Caco-2 (cell line): ENCODE measurements at regions not wholly inside any gene's neighbourhood (a gene's known extent, or its start where the extent isn't known, plus 50 kb on each side); places are given as distances from the start of the nearest gene placed in this dataset.

ENCODE experiments used
- BruUV-seq: library from RNA; stranded (reverse); fragments of 400-500 nt; replicated peaks from 2 replicates; lab custom pipeline; 2021; lab: Mats Ljungman, UMichigan
- CTCF ChIA-PET: fragments of 300-600 bp; sonication (Branson Sonifier 250); formaldehyde crosslinking; loops from one replicate; lab custom pipeline; 2022; ENCODE audit warnings: antibody characterized with exemption; lab: Charles Lee
- POLR2A ChIA-PET: fragments of 300-600 bp; sonication (Branson Sonifier 250); formaldehyde crosslinking; loops from one replicate; lab custom pipeline; 2022; ENCODE audit warnings: antibody characterized with exemption; lab: Charles Lee
- DNase-seq, 2 experiments: peaks; one replicate each; pipeline versions ENCODE4 v3.0.0 to v3.0.0-alpha.2; 2020 to 2022
- H3K27me3 ChIP-seq: replicated peaks from 2 replicates; pipeline ENCODE4 v1.6.0; 2011; ENCODE audit warnings: low read length; ENCODE audit not compliant: control insufficient read depth, insufficient read depth
- H3K36me3 ChIP-seq: 2 replicates; pipeline ENCODE4 v1.5.1; 2011; ENCODE audit warnings: low read length; ENCODE audit not compliant: control insufficient read depth, insufficient read depth
- H3K4me1 ChIP-seq: fragments of 250-450 bp; sonication (Bioruptor Pico); 2 replicates; pipeline ENCODE4 v1.5.1; 2020; ENCODE audit warnings: mild to moderate bottlenecking
- H3K4me3 ChIP-seq: 2 replicates; pipeline ENCODE4 v1.5.1; 2011; ENCODE audit warnings: low read depth, mild to moderate bottlenecking, control low read depth, low read length
- H3K9me3 ChIP-seq: fragments of 250-450 bp; sonication (Bioruptor Pico); 2 replicates; pipeline ENCODE4 v1.5.1; 2020; ENCODE audit warnings: mild to moderate bottlenecking, moderate library complexity
- H3K27ac Mint-ChIP-seq: one replicate; pipeline ENCODE4 v1.8.0; 2022; ENCODE audit warnings: mixed read lengths; ENCODE audit not compliant: unreplicated experiment
- H3K27me3 Mint-ChIP-seq: one replicate; pipeline ENCODE4 v1.8.0; 2022; ENCODE audit warnings: mixed read lengths; ENCODE audit not compliant: insufficient read depth, unreplicated experiment
- H3K36me3 Mint-ChIP-seq: one replicate; pipeline ENCODE4 v1.8.0; 2022; ENCODE audit warnings: mild to moderate bottlenecking, mixed read lengths; ENCODE audit not compliant: insufficient read depth, unreplicated experiment
- H3K4me1 Mint-ChIP-seq: one replicate; pipeline ENCODE4 v1.8.0; 2022; ENCODE audit warnings: low read depth, mixed read lengths; ENCODE audit not compliant: unreplicated experiment
- H3K4me3 Mint-ChIP-seq: one replicate; pipeline ENCODE4 v1.8.0; 2022; ENCODE audit warnings: mild to moderate bottlenecking, moderate library complexity, mixed read lengths; ENCODE audit not compliant: unreplicated experiment
- H3K9me3 Mint-ChIP-seq: one replicate; pipeline ENCODE4 v1.8.0; 2022; ENCODE audit warnings: mixed read lengths; ENCODE audit not compliant: unreplicated experiment
- CTCF ChIP-seq, 2 experiments: fragments of 200-600 bp in 1 of 2; IDR thresholded peaks; 1 replicate in 1 of 2; 2 replicates in 1 of 2; pipeline versions ENCODE4 v1.5.1 to v1.8.0; 2011 to 2022; ENCODE audit warnings: antibody characterized with exemption in 1 of 2, control low read depth in 1 of 2, inconsistent platforms in 1 of 2, low read depth in 1 of 2, low read length in 1 of 2, mild to moderate bottlenecking in 1 of 2, moderate library complexity in 1 of 2; ENCODE audit not compliant: insufficient read depth in 1 of 2, severe bottlenecking in 1 of 2, unreplicated experiment in 1 of 2
- intact Hi-C: fragments of 100-400 bp; cut with micrococcal nuclease; formaldehyde crosslinking; loops from one replicate; pipeline ENCODE4 v1.10.0; 2022; ENCODE audit not compliant: unreplicated experiment

DNA sequence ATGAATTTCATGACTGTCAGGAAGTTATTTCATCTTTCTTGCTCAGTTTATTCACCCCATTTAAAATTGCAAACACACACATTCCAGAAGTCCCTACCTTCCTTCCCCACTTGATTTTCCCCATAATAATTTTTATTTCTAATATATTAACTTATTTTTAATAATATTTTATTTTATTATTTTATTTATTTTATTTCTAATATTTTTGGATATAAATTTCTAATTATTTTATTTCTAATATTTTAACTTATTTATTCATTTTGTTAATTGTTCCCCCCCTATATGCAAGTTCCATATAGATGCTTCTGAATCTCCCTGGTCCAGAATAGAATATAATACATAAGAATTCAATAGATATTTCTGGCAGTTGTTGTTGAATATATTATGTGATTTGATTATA, 293.7 kb upstream of the CPEB2 start:
- H3K4me1 Mint-ChIP-seq: no peaks in the 10 kb centered on the region
- Histone ChIP-seq H3K4me1 (no peaks in the 10 kb centered on the region), H3K9me3 (no peaks in the 10 kb centered on the region), H3K36me3 (no peaks in the 10 kb centered on the region), H3K4me3 (no peak overlapping the region), H3K27me3 (no peaks in the 10 kb centered on the region)
- H3K27ac Mint-ChIP-seq: no peak overlapping the region
- ChIA-PET CTCF (no interaction called here), POLR2A (no interaction called here)
- BruUV-seq: no TSS peak
- H3K27me3 Mint-ChIP-seq: no peaks in the 10 kb centered on the region
- no peak overlapping the region for H3K4me3 Mint-ChIP-seq
- intact Hi-C loops: no loop called here
- no peaks in the 10 kb centered on the region for H3K9me3 Mint-ChIP-seq
- DNase-seq: no peak
- H3K36me3 Mint-ChIP-seq: no peaks in the 10 kb centered on the region
- no peak for TF ChIP-seq CTCF (IDR thresholded peaks at IDR 0.05; ENCODE audit: insufficient read depth in 1 of 2, low read depth in 1 of 2, low read length in 1 of 2, severe bottlenecking in 1 of 2, unreplicated experiment in 1 of 2)

DNA sequence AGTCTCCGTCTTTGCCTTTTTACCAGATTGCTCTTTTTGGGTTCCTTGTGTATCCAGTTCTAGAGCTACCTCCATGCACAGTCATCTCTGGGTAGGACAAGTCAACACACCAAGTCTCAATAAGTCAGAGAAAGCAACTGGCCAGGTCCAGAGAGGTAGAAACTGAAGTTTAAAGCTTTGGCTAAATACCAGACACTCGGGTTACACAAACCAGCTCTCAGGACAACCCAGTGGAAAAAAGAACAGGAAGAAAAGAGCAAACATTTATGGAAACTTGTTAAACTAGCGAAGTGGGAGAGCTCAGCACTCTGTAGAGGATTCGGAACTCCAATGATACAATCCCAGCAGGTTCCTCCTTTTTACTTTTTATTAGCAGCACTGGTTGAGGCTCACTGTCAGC, 291.0 kb upstream of the CPEB2 start:
- Histone ChIP-seq H3K9me3 (no peaks in the 10 kb centered on the region), H3K4me1 (no peaks in the 10 kb centered on the region), H3K27me3 (no peaks in the 10 kb centered on the region), H3K4me3 (no peak overlapping the region), H3K36me3 (no peaks in the 10 kb centered on the region)
- H3K27ac Mint-ChIP-seq: no peak overlapping the region
- TF ChIP-seq CTCF (IDR thresholded peaks at IDR 0.05; ENCODE audit: insufficient read depth in 1 of 2, low read depth in 1 of 2, low read length in 1 of 2, severe bottlenecking in 1 of 2, unreplicated experiment in 1 of 2): no peak
- no TSS peak for BruUV-seq
- intact Hi-C loops: no loop called here
- no peak for DNase-seq
- ChIA-PET POLR2A (no interaction called here), CTCF (no interaction called here)
- H3K36me3 Mint-ChIP-seq: no peaks in the 10 kb centered on the region
- H3K9me3 Mint-ChIP-seq: no peaks in the 10 kb centered on the region
- no peak overlapping the region for H3K4me3 Mint-ChIP-seq
- no peaks in the 10 kb centered on the region for H3K4me1 Mint-ChIP-seq
- H3K27me3 Mint-ChIP-seq: no peaks in the 10 kb centered on the region

- CTCF ChIA-PET: no interaction called here
- Mint-ChIP-seq H3K27ac (no peak overlapping the region), H3K4me1 (no peaks in the 10 kb centered on the region), H3K9me3 (no peaks in the 10 kb centered on the region), H3K4me3 (no peak overlapping the region), H3K36me3 (no peaks in the 10 kb centered on the region), H3K27me3 (no peaks in the 10 kb centered on the region)
- Histone ChIP-seq H3K9me3 (no peaks in the 10 kb centered on the region), H3K36me3 (no peaks in the 10 kb centered on the region), H3K4me1 (no peaks in the 10 kb centered on the region), H3K4me3 (no peak overlapping the region), H3K27me3 (no peaks in the 10 kb centered on the region)
- POLR2A ChIA-PET: no interaction called here
- no peak for TF ChIP-seq CTCF (IDR thresholded peaks at IDR 0.05; ENCODE audit: insufficient read depth in 1 of 2, low read depth in 1 of 2, low read length in 1 of 2, severe bottlenecking in 1 of 2, unreplicated experiment in 1 of 2)
- DNase-seq: no peak
- no TSS peak for BruUV-seq
- intact Hi-C loops: no loop called here
Measured at GRCh38 chr4:14716691-14717090, 285.6 kb upstream of the CPEB2 start.
